Parathyroid adenoma (tissue), 2 donors: ENCODE measurements at regions not wholly inside any gene's neighbourhood (a gene's known extent, or its start where the extent isn't known, plus 50 kb on each side); places are given as distances from the start of the nearest gene placed in this dataset.
"Not testable (repeated sequence)": the region's sequence is repeated elsewhere in the genome, so short reads cannot be mapped to it uniquely, and the experiment has no call there.

Source experiments
- H2AFZ ChIP-seq: fragments of 300-600 bp; sonication (generic); one replicate; pipeline ENCODE4 v1.7.0; 2017; ENCODE audit warnings: antibody characterized with exemption, mild to moderate bottlenecking
- H3K27ac ChIP-seq: fragments of 300-600 bp; sonication (generic); one replicate; pipeline ENCODE4 v1.7.0; 2017
- H3K27me3 ChIP-seq: fragments of 300-600 bp; sonication (generic); one replicate; pipeline ENCODE4 v1.7.0; 2017; ENCODE audit warnings: low read length; ENCODE audit not compliant: control insufficient read depth, insufficient read depth
- H3K36me3 ChIP-seq: fragments of 300-600 bp; sonication (generic); one replicate; pipeline ENCODE4 v1.7.0; 2017; ENCODE audit warnings: low read length; ENCODE audit not compliant: control insufficient read depth, insufficient read depth
- H3K4me1 ChIP-seq: fragments of 300-600 bp; sonication (generic); one replicate; pipeline ENCODE4 v1.7.0; 2017; ENCODE audit warnings: control low read depth
- H3K4me2 ChIP-seq: fragments of 300-600 bp; sonication (generic); one replicate; pipeline ENCODE4 v1.7.0; 2017; ENCODE audit warnings: low read length
- H3K4me3 ChIP-seq: fragments of 300-600 bp; sonication (generic); one replicate; pipeline ENCODE4 v1.7.0; 2017; ENCODE audit warnings: low read depth, low read length
- H3K79me2 ChIP-seq: fragments of 300-600 bp; sonication (generic); one replicate; pipeline ENCODE4 v1.7.0; 2017; ENCODE audit warnings: control low read depth
- H3K9ac ChIP-seq: fragments of 300-600 bp; sonication (generic); one replicate; pipeline ENCODE4 v1.7.0; 2017; ENCODE audit warnings: mild to moderate bottlenecking
- H3K9me3 ChIP-seq: fragments of 300-600 bp; sonication (generic); one replicate; pipeline ENCODE4 v1.7.0; 2017; ENCODE audit warnings: low read length; ENCODE audit not compliant: control insufficient read depth
- CTCF ChIP-seq: fragments of 300-600 bp; sonication (generic); IDR thresholded peaks from one replicate; pipeline ENCODE4 v1.7.0; 2017; ENCODE audit warnings: antibody characterized with exemption, mild to moderate bottlenecking
- donor health status: primary hyperparathyroidism.

GRCh38 chr5:92283521-92283920 lies 900.4 kb upstream of the ARRDC3 start:
- Histone ChIP-seq H3K36me3 (no peaks in the 10 kb centered on the region), H3K27ac (no peak overlapping the region), H3K4me2 (no peak overlapping the region), H3K9me3 (no peaks in the 10 kb centered on the region), H3K27me3 (no peaks in the 10 kb centered on the region), H3K4me1 (no peaks in the 10 kb centered on the region), H3K9ac (no peak overlapping the region), H3K4me3 (no peak overlapping the region), H2AFZ (no peak overlapping the region), H3K79me2 (no peaks in the 10 kb centered on the region)
- no peak for TF ChIP-seq CTCF

DNA sequence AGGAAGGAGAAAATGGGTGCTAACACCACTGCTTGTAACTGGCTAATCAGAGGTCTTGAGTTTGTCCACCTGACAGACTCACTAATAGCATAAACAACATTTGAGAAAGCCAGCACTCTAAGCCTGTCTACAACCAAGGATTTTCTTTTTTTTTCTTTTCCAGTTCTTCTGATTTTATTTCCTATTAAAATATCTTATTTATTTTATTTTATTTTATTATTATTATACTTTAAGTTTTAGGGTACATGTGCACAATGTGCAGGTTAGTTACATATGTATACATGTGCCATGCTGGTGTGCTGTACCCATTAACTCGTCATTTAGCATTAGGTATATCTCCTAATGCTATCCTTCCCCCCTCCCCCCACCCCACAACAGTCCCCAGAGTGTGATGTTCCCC lies 888.6 kb upstream of the ARRDC3 start:
- not testable (repeated sequence) for H3K9me3 ChIP-seq, H3K27me3 ChIP-seq, H2AFZ ChIP-seq, H3K4me1 ChIP-seq, H3K36me3 ChIP-seq, H3K9ac ChIP-seq, H3K79me2 ChIP-seq, H3K4me2 ChIP-seq, H3K4me3 ChIP-seq, H3K27ac ChIP-seq

DNA sequence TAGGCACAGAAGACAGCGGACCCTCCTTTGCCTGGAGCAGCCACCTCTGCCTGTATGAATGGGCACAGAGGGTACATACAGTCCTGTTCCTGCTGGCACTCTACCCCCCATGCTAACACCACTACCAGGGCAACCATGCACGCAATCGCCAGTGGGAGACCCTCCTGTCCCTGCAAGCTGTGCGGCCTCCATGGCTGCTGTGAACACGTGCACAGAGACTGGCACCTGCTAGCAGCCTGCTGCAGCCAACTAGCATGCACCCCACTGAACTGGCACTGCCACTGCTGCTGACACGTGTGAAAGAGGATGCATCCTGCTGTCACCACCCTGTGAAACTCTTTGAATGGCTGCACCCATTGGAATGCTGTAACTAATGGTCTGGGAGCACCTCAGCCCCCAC lies 885.2 kb upstream of the ARRDC3 start:
- TF ChIP-seq CTCF: no peak
- no peaks in the 10 kb centered on the region for H3K4me1 ChIP-seq
- H3K27me3 ChIP-seq: no peaks in the 10 kb centered on the region
- H3K4me2 ChIP-seq: no peak overlapping the region
- H3K4me3 ChIP-seq: no peak overlapping the region
- H3K79me2 ChIP-seq: no peaks in the 10 kb centered on the region
- H3K9ac ChIP-seq: no peak overlapping the region
- no peaks in the 10 kb centered on the region for H3K36me3 ChIP-seq
- H3K9me3 ChIP-seq: no peaks in the 10 kb centered on the region
- no peak overlapping the region for H2AFZ ChIP-seq
- H3K27ac ChIP-seq: no peak overlapping the region

- Histone ChIP-seq H3K4me2 (no peak overlapping the region), H3K79me2 (no peaks in the 10 kb centered on the region), H3K4me3 (no peak overlapping the region), H3K27me3 (no peaks in the 10 kb centered on the region), H3K36me3 (no peaks in the 10 kb centered on the region), H2AFZ (no peak overlapping the region), H3K9ac (no peak overlapping the region), H3K27ac (no peak overlapping the region), H3K9me3 (no peaks in the 10 kb centered on the region), H3K4me1 (no peaks in the 10 kb centered on the region)
- no peak for TF ChIP-seq CTCF
Observed at GRCh38 chr5:92267830-92268229, 884.7 kb upstream of the ARRDC3 start.

DNA sequence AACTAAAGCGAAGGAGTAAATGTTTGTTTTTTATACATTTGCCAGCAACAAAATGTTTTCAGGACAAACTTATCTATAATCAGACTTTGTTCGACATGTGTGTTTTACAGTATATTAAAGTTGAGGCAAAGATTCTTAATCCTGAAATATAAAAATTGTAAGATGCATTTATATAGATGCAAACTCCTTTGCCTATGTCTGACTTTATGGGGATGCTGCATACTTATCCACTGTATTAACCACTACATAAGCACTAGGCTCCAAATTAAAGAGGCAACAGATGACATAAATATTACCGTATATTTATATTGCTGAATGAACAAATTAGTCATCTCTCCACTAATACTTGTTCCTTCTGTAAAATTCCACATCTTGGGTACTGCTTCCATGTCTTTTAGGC lies 882.7 kb upstream of the ARRDC3 start:
- Histone ChIP-seq H3K36me3 (no peaks in the 10 kb centered on the region), H3K4me2 (no peak overlapping the region), H3K4me1 (no peaks in the 10 kb centered on the region), H2AFZ (no peak overlapping the region), H3K79me2 (no peaks in the 10 kb centered on the region), H3K27ac (no peak overlapping the region), H3K27me3 (no peaks in the 10 kb centered on the region), H3K9me3 (no peaks in the 10 kb centered on the region), H3K4me3 (no peak overlapping the region), H3K9ac (no peak overlapping the region)
- TF ChIP-seq CTCF: no peak

GRCh38 chr5:92255605-92256004 lies 872.5 kb upstream of the ARRDC3 start:
- H3K4me3 ChIP-seq, H3K36me3 ChIP-seq, H3K9ac ChIP-seq, H3K4me1 ChIP-seq, H3K9me3 ChIP-seq, H3K27me3 ChIP-seq, H3K4me2 ChIP-seq, H3K27ac ChIP-seq, H2AFZ ChIP-seq, H3K79me2 ChIP-seq: not testable (repeated sequence)
